NCI-H446 treated with DMSO at 0.1 percent for 48 hours (cell line): ENCODE measurements at regions not wholly inside any gene's neighbourhood (a gene's known extent, or its start where the extent isn't known, plus 50 kb on each side); places are given as distances from the start of the nearest gene placed in this dataset.

Source experiments
- DNase-seq: peaks from one replicate; lab custom pipeline; 2025; lab: John Stamatoyannopoulos, UW

DNA sequence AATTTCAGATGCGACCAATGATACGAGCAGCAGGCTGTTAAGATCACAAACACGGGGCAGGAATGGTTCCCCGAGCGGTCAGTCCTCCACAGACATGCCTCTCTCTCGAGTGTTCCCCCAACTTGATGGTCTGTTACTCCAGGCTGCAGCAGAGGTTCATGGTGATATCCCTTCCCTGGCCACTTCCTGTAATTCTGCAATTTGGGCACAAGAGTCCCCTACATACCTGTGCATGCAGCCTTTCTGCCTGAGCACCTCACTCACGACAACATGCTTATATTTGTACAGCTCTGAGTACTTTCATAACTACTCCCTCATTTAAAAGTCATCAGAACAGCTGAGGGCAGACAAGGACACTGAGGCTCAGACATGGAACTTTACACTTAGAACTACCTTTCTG lies 408.1 kb upstream of the NR2F2 start:
- no peak for DNase-seq

DNA sequence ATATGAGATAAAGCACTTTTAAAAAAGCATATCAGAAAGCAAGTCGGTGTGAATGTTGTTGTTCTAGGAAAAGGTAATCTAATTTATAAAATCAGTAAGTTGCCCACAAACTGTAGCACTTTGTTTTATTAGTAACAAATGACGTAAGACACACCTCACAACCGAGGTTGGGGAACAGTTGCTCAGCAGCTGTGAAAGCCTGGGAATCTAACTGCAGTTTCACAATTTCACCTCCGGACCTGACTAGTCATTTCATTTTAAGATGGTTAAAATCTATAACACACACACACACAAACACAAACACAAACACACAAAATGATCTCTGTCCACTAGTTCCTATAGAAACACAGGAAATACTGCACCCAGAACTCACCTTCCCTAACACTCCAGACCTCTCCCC lies 406.7 kb upstream of the NR2F2 start:
- no peak for DNase-seq

DNA sequence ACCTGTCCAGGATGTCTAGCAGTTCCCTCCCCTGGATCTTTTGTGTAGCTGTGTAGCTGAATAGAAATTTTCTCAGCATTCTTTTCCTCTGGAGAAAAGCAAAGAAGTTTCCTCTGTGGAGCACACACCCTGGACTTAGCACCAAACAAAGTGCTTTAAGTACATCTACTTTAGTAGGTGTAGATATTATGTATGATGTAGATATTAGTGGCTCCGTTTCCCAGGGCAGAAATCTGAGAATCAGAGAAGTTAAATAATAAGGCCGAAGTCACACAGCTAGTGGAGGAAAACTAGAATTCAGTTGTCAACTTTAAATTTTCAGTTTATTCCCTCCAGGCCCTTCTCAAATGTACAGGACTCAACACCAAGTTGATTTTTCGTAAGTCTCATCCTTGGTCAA lies 401.7 kb upstream of the NR2F2 start:
- no peak for DNase-seq

DNA sequence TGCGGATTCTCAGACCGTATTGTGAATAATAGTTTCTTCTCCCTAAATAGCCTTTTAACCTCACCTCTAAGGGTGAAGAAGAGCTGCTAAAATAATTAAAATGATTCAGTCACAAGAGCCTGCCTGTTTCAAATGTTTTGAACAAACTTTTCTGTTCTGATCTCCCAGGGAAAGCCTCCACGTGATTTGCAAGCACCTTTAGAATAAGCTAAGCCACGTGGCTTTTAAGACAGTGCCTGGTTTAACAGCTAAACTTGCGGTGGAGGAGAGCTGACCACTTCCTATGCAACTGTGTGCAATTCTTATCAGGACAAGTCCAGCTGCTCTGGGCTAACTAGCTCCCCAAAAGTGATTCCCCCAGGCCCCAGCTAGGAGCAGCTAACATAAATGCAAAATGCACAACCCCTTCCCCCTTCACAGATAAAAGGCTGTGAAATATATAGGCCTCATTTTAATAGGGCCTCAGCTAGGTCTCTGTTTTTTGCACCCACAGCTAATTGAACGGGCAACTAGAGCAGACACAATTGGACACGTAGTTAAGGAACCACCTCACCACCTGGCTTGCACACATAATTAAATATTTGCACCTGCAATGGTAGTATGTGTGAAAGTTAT lies 401.2 kb upstream of the NR2F2 start:
- no peak for DNase-seq

DNA sequence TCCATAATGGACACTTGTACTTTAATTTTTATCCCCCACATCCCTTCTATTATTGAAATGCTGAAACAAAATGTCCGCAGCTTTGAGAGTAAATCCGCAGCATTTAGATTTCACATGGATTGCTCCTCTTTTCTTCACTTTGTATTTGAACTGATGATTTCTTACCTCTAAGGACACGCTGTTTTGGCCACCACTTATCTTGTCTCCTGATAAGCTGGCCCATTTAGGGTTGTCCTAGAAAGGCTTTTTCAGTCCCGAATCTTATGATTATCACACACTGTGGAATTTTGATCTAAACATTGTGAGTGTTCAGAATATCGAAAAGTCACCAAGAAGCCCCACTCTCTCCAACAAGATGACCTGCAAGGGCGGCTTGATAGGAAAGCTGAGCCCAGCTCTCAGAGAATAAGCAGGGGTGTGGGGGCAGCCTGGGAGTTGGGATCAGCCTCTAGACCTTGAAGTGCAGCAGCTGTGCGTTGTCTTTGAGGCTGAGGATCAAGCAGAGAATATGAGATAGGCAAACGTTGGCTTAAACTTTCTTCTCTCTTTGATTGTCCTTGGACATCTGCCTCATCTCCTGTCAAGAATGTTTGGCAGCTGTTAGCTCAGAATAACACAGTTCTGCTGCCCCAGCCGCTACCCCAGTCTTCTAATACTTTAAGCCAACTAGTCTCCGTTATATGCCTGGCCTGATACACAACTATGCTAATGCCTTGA lies 399.7 kb upstream of the NR2F2 start:
- no peak for DNase-seq

DNA sequence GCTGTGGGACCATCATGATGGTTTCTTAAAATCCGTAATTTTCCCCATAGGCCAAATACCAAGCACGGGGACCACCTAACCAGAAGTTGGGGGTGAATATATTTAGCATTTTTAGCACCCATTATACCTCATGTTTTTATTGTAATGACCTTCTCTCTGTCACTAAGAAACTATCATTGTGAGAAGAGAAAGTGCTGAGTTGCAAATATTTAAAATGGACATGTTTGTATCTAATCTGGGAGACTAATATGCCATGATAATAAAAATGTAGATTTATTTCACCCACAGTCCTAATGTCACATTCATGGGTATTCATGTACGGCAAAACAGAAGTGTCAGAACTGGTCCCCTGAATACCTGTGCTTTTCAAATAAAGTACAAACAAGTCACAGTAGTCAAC lies 398.9 kb upstream of the NR2F2 start:
- DNase-seq = no peak

DNA sequence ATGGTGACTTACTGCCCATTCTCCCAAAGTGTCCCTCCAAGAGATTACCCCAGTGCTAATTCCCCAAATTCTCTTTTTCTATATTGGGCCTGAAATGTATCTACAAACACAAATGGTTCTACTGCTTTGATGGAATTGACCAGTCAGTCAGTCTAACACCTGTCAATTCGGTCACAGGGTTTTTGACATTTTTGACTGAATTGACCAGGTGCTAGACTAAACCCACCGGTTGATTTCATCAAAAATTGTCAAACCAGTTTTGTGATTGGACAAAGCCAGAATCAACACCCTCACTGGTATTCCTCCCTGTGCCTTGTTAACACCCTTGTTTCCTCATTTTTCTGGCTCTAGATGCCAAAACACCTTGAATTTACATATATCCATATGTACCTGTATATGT lies 398.4 kb upstream of the NR2F2 start:
- DNase-seq = no peak

DNA sequence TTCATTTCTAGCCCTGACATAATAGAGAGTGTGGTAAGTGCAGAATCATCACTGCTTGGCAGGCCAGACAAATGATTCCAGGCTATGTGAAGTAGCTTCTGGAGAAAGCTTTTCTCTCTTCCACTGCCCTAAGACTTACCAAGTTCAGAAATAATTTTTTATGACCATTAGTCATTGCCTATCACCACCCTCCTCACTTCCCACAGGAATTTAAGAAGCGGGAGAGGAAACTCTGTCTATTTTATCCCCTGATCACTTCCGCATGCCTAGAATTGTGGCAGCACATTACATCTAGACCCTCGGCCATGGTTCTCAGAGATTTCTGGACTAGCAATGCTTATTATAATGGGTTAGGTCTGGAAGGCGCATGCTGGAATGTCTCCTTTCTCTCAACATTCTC lies 397.8 kb upstream of the NR2F2 start:
- no peak for DNase-seq

DNA sequence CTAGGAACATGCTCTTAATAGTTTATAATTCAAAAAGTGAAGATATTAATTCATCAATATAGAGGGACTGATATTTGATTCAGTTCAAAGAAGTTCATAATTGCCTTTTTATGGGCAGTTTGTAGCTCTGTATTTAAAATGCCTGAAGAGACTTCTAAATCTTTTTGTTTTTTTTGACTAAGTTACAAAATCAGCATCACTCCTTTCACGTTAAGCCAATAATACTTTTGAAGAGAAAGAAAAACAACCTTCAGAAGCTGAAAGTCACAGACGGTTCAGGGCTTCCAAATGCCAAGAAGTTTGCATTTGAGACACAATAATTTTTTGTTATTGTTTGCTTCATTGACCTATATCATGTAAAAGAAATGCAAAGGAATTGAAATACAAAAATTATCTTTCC lies 394.6 kb upstream of the NR2F2 start:
- no peak for DNase-seq

DNA sequence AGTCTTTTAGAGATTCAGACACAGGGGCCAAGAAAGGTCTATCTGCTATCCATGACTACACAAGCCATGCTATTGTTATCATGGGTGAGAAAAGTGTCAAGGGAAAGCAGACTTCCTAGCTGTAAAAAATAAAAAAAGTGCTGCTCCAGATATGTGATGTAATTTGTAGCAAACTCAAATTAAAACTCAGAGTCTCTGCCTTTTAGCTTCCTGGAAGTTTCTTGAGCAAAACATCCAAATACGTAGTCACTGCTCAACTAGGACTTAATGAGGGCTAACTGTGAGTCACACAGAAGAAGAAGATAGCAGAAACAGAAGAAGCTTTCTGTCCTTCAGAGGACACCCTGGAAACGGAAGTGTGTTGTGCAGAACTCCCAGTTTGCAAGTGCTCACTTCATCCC lies 393.4 kb upstream of the NR2F2 start:
- DNase-seq = no peak

DNA sequence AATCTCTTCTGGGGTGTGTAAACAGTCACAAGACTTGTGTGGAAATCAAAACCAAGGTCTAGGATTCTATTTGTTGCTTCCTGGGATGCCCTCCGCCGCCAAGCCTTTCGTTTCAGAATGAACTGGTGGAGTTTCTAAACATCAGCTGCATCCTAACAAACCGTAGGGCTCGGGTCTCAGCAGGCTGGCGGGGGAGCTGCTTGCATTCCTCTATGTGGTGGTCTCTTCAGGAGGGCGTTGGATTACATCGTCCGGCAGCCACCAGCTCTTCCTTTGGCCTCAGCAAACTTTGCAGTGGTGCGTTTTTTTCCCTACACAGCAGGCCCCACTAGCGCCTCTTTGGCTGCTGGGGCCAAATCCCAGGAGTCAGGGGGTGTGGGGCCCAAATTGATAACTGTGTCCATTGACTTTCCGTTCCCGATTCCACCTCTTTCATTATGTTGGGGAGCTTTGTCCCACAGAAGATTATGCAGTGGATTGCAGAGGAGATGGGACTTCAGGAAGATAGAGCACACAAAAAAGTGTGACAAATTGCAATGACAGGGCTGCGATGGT lies 390.0 kb upstream of the NR2F2 start:
- no peak for DNase-seq

DNA sequence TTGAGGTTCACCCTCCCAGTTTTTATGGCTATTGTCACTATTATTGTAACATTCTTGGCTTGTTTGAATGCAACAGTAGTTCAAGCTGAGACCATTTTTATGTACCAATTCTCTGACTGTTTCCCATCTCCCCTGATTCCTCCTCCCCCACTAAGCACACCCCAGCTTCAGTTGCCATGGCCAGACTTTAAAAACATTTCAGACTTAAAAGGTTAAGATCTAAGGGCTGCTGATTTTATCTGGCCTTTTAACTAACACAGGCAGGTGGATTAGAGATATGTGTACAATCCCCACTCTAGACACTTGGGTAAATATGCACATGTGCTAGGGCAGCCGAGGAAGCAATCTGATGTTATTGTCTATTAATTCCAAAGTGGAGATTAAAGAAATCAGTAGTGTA lies 386.3 kb upstream of the NR2F2 start:
- DNase-seq = no peak

DNA sequence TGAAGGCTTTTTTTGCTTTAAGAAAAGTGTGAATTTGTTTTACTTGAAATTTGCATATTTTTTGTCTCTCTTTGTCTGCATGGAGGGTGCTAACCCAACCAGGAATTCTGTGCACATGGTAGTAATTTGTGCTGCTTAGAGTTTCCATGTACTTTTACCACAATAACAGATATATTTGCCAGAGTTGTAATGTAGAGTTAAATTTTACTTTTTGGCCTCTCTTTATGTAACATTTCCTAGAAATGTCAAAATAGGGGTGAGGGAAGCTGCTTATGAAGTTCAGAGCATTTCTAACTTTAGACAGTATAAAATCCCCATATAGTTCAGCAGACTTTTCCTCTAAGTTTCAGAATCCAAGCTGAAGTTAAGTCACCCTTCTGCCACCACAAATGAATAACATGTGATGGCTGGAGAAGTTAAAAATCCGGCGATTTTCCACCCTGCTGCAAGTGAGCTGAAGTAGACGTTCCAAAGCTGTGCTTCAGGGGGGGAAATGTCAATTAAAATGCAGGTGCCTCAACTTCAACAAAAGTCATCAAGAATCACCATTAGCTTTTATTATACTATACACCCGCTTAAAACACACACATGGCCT lies 385.7 kb upstream of the NR2F2 start:
- no peak for DNase-seq

DNA sequence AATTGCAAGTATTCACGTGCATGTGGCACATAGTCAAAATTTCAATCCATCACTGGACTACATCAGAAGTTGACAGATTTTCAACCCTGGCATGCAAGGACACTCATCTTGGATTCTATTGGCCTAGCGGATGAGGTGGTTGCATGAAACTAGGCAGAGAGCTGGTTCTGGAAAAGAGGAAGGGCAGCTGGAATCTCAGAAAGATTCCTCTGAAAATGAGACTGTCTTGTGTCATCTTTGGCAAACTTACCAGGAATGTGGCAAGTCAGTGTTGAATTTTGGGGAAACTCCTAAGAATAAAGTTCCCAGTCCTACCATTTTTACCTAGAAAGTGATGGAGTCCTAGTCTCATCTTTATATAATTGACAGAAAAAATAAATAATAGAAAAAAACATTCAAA lies 384.3 kb upstream of the NR2F2 start:
- DNase-seq = no peak

DNA sequence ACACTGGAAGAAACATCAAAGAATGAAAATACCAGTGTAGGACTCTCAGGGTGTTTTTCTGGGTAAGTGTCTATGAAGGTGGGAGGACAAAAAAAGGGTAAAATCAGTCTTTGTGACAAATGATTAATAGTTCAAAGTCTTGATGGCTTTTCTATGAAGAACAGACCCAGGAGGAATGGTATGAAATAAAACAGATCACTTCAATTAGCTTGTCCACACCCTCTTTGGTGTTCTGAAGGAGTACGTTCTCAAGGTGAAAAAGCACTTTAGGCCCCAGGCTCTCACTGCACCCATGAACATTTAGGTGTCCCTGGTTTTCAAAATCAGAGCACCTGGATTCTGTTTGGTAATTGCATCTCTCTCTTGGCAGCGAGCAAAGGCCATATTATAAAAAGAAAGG lies 383.6 kb upstream of the NR2F2 start:
- DNase-seq = no peak

DNA sequence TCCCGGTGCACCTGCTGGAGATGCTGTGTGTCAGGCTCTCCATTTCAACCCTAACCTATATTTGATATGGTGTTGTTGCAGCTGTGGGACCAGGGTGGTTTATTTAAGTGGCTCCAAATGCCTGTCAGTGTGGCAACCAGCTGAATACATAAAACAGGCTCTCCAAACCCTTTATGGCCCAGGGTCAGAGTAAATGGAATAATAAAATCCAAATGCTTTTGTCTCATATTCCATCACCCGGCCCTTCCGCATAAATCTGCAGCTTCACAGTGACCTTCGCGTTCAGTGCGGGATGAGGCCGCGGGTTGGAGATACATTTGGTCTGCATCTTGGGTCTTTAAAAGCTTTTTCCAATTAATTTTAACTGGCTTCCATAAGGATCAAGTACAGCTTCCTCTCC lies 382.1 kb upstream of the NR2F2 start:
- DNase-seq = no peak

DNA sequence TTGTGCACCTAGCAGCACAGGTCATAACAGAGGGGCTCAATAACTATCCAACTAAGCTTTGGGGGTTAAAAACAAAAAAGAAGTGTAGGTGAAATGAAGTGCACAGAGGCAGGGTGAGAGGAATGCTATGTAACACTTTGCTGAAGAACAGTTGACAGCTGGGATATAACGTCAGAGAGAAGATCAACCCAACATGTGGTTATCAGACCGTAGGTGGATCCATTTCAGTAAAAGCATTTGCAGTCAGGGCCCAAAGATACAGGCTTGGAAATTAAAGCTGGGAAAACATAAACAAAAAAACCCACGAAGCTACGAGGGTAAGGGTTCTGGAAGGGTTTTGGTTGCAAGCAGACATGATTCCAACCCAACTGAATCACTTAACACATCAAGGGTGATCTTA lies 377.5 kb upstream of the NR2F2 start:
- no peak for DNase-seq

DNA sequence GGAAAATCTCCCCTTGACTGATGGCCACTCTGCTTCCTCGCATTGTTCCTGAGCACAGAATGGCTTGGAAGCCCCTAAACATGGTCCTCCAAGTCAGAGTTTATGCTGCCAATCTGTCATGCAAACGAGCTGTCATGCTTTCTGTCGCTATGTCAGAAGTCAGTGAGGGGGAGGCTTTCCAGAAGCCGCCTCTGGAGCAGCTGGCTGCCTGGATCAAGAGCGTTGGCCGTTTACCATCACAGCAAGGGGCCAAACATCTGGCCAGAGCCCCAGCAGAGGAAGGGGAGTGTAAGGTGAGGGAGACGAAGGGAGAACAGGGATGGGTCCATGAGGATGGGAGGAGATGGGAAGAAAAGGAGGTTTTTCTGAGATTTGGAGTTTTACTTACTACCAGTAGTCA lies 372.6 kb upstream of the NR2F2 start:
- no peak for DNase-seq

DNA sequence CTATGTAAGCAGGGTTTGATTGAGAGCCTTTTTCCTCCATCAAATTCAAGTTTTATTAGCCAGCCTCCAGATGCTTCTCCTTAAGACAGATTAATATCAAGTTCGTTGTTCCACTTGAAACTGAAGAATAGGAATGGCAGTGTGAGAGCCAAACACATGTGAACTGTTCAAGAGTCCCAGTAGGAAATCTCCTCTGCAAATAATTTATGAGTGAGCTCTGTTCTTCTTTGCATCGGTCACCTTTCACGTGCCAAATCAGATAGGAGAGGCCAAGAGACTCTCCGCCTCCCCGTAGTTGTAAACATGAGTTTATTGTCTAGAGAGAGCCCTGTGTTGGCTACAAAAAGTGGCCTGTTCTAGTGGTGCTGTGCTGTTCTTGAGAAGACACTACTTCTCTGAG lies 372.1 kb upstream of the NR2F2 start:
- DNase-seq = no peak

DNA sequence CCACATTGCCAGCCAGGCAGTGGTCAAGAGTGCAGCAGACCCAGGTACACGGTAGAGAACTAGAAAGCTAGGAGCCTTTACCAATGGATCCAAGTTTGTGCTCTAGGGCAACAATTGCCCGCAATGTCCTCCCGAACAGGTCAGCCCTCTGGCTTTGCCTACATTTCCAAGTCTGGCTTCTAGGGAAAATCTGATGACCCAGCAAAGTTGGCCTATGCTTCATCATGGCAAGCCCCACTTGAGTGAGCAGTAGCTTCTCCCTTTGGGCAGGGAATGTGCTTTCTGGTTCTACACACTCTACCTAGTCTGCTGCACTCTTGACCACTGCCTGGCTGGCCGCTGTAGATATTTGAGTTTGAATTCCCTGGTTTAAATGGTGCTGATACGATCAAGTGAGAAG lies 361.6 kb upstream of the NR2F2 start:
- no peak for DNase-seq

DNA sequence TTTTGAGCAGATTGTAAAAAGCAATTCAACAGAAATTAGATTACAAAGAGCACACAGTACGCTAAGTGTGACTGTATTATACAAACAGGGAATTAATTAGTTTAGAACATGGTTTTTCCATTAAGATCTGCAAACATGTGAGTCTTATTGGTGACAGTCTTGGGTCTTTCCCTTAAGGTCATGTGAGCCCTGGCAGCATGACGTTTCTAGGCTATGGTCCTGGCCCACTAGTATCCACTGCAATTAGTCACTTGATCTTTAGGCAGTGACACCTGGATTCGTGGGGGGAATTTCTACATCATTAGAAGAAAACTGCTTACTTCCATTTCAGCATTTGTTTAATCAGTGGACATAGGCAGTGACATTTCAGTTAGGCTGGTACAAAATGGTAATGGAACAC lies 360.2 kb upstream of the NR2F2 start:
- no peak for DNase-seq

DNA sequence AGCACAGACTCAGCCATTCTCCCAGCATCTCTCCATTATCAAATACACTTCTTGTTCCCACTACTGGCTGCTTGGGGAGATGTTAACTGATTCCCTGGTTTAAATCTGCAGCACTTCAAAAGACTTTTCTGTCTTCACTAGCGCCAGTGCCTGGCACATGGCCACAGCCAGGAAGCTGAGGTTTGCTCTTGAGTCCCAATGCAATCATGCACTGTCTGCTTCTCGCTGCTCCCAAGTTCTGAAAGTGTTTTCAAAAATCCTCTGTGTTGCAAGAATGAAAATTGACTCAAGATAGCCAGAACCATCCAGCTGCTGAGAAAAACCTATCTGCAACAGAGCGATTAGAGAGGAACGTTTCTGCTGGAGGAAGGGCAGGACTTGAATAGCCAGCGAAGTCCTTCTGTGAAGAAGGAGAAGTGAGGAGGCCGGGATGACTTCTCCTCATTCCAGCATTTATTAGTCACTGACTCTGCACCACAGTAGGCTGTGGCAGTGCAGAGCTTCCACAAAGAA lies 358.4 kb upstream of the NR2F2 start:
- no peak for DNase-seq

DNA sequence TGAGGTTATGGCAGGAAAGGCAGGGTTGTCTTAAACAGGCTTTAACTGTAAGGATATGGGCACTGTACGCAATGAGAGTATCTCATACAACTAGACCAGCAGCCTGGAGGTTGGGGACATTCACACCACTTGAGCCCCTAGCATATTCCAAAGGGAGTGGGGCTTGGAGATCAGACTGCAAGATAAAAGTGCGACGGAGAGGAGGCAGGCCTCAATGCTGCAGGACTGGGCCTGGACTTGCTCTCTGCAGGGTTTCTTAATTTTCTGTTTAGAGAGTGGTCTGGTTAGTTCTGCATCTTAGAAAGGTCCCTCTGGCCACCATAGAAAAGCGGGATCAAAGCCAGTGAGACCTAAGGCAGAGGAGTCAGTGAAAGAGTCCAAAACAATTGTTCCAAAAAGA lies 357.7 kb upstream of the NR2F2 start:
- no peak for DNase-seq
